GM10266 (cell line): ENCODE measurements at regions not wholly inside any gene's neighbourhood (a gene's known extent, or its start where the extent isn't known, plus 50 kb on each side); places are given as distances from the start of the nearest gene placed in this dataset.

Source experiments
- DNase-seq: peaks from one replicate; pipeline ENCODE4 v3.0.0; 2012; ENCODE audit errors: extremely low spot score
- TF ChIP-seq, protein P1 (sequence below): IDR thresholded peaks from 2 replicates; pipeline ENCODE4 v1.5.1; 2012; ENCODE audit warnings: mild to moderate bottlenecking, low read depth; ENCODE audit not compliant: control insufficient read depth, insufficient read depth; ENCODE audit errors: missing control alignments

- DNase-seq = no peak
- TF ChIP-seq, protein P1, sequence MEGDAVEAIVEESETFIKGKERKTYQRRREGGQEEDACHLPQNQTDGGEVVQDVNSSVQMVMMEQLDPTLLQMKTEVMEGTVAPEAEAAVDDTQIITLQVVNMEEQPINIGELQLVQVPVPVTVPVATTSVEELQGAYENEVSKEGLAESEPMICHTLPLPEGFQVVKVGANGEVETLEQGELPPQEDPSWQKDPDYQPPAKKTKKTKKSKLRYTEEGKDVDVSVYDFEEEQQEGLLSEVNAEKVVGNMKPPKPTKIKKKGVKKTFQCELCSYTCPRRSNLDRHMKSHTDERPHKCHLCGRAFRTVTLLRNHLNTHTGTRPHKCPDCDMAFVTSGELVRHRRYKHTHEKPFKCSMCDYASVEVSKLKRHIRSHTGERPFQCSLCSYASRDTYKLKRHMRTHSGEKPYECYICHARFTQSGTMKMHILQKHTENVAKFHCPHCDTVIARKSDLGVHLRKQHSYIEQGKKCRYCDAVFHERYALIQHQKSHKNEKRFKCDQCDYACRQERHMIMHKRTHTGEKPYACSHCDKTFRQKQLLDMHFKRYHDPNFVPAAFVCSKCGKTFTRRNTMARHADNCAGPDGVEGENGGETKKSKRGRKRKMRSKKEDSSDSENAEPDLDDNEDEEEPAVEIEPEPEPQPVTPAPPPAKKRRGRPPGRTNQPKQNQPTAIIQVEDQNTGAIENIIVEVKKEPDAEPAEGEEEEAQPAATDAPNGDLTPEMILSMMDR = no peak
Measured at GRCh38 chr5:112663146-112663545, 74.5 kb upstream of the APC start.

DNA sequence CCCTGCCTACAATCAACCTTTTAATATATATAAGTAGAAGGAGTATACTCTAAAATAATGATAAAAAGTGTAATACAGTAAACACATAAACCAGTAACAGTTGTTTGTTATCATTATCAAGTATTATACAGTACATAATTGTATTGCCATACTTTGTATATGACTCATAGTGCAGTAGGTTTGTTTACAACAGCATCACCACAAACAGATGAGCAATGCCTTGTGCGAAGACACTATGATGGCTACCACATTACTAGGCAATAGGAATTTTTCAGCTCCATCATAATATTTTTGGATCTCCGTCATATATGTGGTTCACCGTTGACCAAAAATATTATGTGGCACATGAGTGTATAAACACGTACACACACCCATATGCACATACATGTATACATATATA lies 69.7 kb upstream of the APC start:
- no peak for DNase-seq
- TF ChIP-seq, protein P1 = no peak

GRCh38 chr5:112668911-112669310 lies 68.8 kb upstream of the APC start:
- DNase-seq = no peak
- TF ChIP-seq, protein P1 = no peak

DNA sequence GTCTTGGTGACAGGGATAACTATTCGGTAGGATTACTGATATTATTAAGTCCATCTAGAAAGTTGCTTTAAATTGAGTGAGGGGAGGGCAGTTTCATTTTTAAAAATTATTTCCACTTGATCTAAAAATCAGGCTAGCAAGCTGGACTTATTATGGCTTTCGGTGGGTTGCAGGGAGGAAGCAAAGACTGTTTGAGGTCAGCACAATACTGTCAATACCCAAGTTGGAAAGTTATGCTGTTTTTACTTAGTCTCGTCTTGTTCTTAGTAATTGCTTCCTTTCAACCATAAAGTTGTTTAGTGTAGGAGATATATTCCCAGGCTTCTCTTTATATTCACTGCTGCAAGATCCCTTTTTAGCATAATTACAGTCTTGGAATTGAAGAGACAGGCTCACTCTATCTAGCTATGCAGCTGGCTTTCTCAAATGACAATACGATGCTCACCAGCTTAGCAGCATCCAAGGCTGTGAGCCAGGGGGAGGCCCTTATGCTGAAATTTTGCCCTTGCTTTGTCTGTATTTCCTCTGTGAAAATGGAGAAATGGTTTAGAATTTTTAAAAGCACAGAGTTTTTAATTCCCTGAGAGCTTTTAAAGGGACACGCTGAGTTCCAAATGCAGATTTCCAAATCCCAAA lies 68.2 kb upstream of the APC start:
- no peak for DNase-seq
- TF ChIP-seq, protein P1 = no peak

- DNase-seq = no peak
- TF ChIP-seq, protein P1 = no peak
Measured at GRCh38 chr5:112671687-112672086, 66.0 kb upstream of the APC start.

- TF ChIP-seq, protein P1 = no peak
- no peak for DNase-seq
Measured at GRCh38 chr5:112681481-112681908, 56.2 kb upstream of the APC start.

- DNase-seq = no peak
- TF ChIP-seq, protein P1 = no peak
Measured at GRCh38 chr5:112682621-112683061, 55.0 kb upstream of the APC start.
